HepG2 (cell line): ENCODE measurements at regions not wholly inside any gene's neighbourhood (a gene's known extent, or its start where the extent isn't known, plus 50 kb on each side); places are given as distances from the start of the nearest gene placed in this dataset.

Experiments
- ATAC-seq: fragments of 200-7000 bp; cut with Tn5 transposase; 3 replicates; pipeline ENCODE4 v1.9.1; 2020; ENCODE audit warnings: mild to moderate bottlenecking, moderate library complexity
- BruUV-seq: library from RNA; stranded (reverse); fragments of 400-500 nt; replicated peaks from 2 replicates; lab custom pipeline; 2021; lab: Mats Ljungman, UMichigan
- CTCF ChIA-PET: fragments of 300-600 bp; formaldehyde crosslinking; extraction: SDS; loops from one replicate; lab custom pipeline; 2021; ENCODE audit warnings: low total read pairs, inconsistent platforms, low intra/inter-chr PET ratio; lab: Yijun Ruan, JAX
- POLR2A ChIA-PET: fragments of 350-600 bp; sonication (Branson Sonifier 250); formaldehyde crosslinking; loops from one replicate; lab custom pipeline; 2020; ENCODE audit warnings: antibody characterized with exemption, inconsistent platforms; lab: Yijun Ruan, JAX
- DNase-seq: peaks from one replicate; pipeline ENCODE4 v3.0.0-alpha.2; 2015; ENCODE audit warnings: low spot score
- FAIRE-seq: peaks from 3 replicates; lab custom pipeline; 2011; peaks lifted over from hg19 to GRCh38; lab: Jason Lieb, UNC
- H2AFZ ChIP-seq: one replicate; pipeline ENCODE4 v1.6.1; 2011; ENCODE audit warnings: low read length, inconsistent platforms
- H3K27ac ChIP-seq: fragments of 300-600 bp; 3 replicates; pipeline ENCODE4 v1.8.0; 2011; ENCODE audit warnings: mixed run types, mild to moderate bottlenecking, mixed read lengths, low read length, inconsistent platforms; ENCODE audit not compliant: insufficient read depth; ENCODE audit errors: extremely low read length
- H3K27me3 ChIP-seq, 2 experiments: fragments of 200-600 bp in 1 of 2; 2 replicates in 1 of 2; 3 replicates in 1 of 2; pipeline versions ENCODE4 v1.6.0 to v1.8.0; 2011; ENCODE audit warnings: low read length in 2 of 2, mild to moderate bottlenecking in 2 of 2, moderate library complexity in 2 of 2, inconsistent platforms in 1 of 2; ENCODE audit not compliant: insufficient read depth in 2 of 2, control insufficient read depth in 1 of 2
- H3K36me3 ChIP-seq, 2 experiments: fragments of 200-600 bp in 1 of 2; replicated peaks in 1 of 2; 2 replicates in 1 of 2; 3 replicates in 1 of 2; pipeline versions ENCODE4 v1.5.1 to v1.8.0; 2011; ENCODE audit warnings: low read length in 2 of 2, inconsistent platforms in 1 of 2; ENCODE audit not compliant: insufficient read depth in 2 of 2, control insufficient read depth in 1 of 2
- H3K4me1 ChIP-seq: 2 replicates; pipeline ENCODE4 v1.5.1; 2012; ENCODE audit warnings: low read length, inconsistent platforms; ENCODE audit not compliant: insufficient read depth
- H3K4me2 ChIP-seq: 2 replicates; pipeline ENCODE4 v1.6.0; 2011; ENCODE audit warnings: low read depth, low read length, inconsistent platforms
- H3K4me3 ChIP-seq, 3 experiments: fragments of 200-600 bp in 1 of 3; sonication (generic), shearing (Covaris generic) in 1 of 3; replicated peaks in 1 of 3; 2 replicates each; pipeline ENCODE4 v1.5.1; 2011 to 2016; ENCODE audit warnings: low read length in 3 of 3, inconsistent platforms in 2 of 3, low read depth in 2 of 3, mild to moderate bottlenecking in 2 of 3, control low read depth in 1 of 3, mixed read lengths in 1 of 3; ENCODE audit not compliant: insufficient read depth in 1 of 3
- H3K79me2 ChIP-seq: one replicate; pipeline ENCODE4 v1.6.1; 2011; ENCODE audit warnings: low read length, inconsistent platforms; ENCODE audit not compliant: insufficient read depth
- H3K9ac ChIP-seq: 2 replicates; pipeline ENCODE4 v1.6.0; 2011; ENCODE audit warnings: mild to moderate bottlenecking, low read depth, low read length, inconsistent platforms; ENCODE audit not compliant: insufficient read depth
- H3K9me3 ChIP-seq: 2 replicates; pipeline ENCODE4 v1.5.1; 2012; ENCODE audit warnings: mild to moderate bottlenecking, low read length
- H4K20me1 ChIP-seq: 2 replicates; pipeline ENCODE4 v1.6.0; 2011; ENCODE audit warnings: inconsistent platforms, mild to moderate bottlenecking, low read length, moderate library complexity; ENCODE audit not compliant: insufficient read depth
- AGO2 ChIP-seq: fragments of 200-400 bp; formaldehyde crosslinking; optimal IDR thresholded peaks from 2 replicates; pipeline ENCODE3; 2017; ENCODE audit warnings: mild to moderate bottlenecking, low read depth, low read length, moderate library complexity
- CCAR2 ChIP-seq: fragments of 200-400 bp; formaldehyde crosslinking; optimal IDR thresholded peaks from 2 replicates; pipeline ENCODE3; 2018; ENCODE audit warnings: low read depth, mild to moderate bottlenecking, low read length, moderate library complexity
- ETV6 ChIP-seq: sonication (generic); formaldehyde crosslinking; conservative IDR thresholded peaks from 2 replicates; pipeline ENCODE4 v1.4.0; 2020; ENCODE audit warnings: missing genetic modification reagents
- GZF1 ChIP-seq: sonication (generic); formaldehyde crosslinking; IDR thresholded peaks from 2 replicates; pipeline ENCODE4 v1.5.1; 2020; ENCODE audit warnings: mild to moderate bottlenecking, missing genetic modification reagents
- KLF16 ChIP-seq, 2 experiments: sonication (generic) in 1 of 2; formaldehyde crosslinking in 1 of 2; IDR thresholded peaks; 2 replicates each; pipeline versions ENCODE4 v1.6.1 to v1.8.0; 2016 to 2023; ENCODE audit warnings: missing genetic modification reagents in 2 of 2, missing compliant biosample characterization in 1 of 2
- MIER3 ChIP-seq: IDR thresholded peaks from 2 replicates; pipeline ENCODE4 v1.6.1; 2016; ENCODE audit warnings: missing compliant biosample characterization, borderline replicate concordance
- NFATC3 ChIP-seq: sonication (generic); formaldehyde crosslinking; IDR thresholded peaks from 2 replicates; pipeline ENCODE4 v1.5.1; 2020; ENCODE audit warnings: mild to moderate bottlenecking, missing genetic modification reagents
- ZEB1 ChIP-seq: IDR thresholded peaks from 2 replicates; pipeline ENCODE4 v1.6.1; 2012; ENCODE audit warnings: mild to moderate bottlenecking, low read depth, inconsistent platforms; ENCODE audit not compliant: insufficient replicate concordance
- ZFP90 ChIP-seq: sonication (generic); formaldehyde crosslinking; IDR thresholded peaks from 2 replicates; pipeline ENCODE4 v1.8.0; 2022; ENCODE audit warnings: missing genetic modification reagents, mild to moderate bottlenecking, inconsistent platforms, borderline replicate concordance
- ZNF251 ChIP-seq: sonication (generic); formaldehyde crosslinking; IDR thresholded peaks from 2 replicates; pipeline ENCODE4 v1.9.0; 2021; ENCODE audit warnings: mild to moderate bottlenecking, missing genetic modification reagents
- ZNF703 ChIP-seq: sonication (generic); formaldehyde crosslinking; IDR thresholded peaks from 2 replicates; pipeline ENCODE4 v1.5.1; 2020; ENCODE audit warnings: missing genetic modification reagents, mild to moderate bottlenecking, moderate library complexity, borderline replicate concordance
- ZNF75D ChIP-seq: sonication (generic); formaldehyde crosslinking; IDR thresholded peaks from 2 replicates; pipeline ENCODE4 v1.8.1; 2023; ENCODE audit warnings: missing genetic modification reagents, mild to moderate bottlenecking, borderline replicate concordance
- ZNF768 ChIP-seq: sonication (generic); formaldehyde crosslinking; IDR thresholded peaks from 2 replicates; pipeline ENCODE4 v1.4.0; 2020; ENCODE audit warnings: missing genetic modification reagents
- ZSCAN25 ChIP-seq: sonication (generic); formaldehyde crosslinking; IDR thresholded peaks from 2 replicates; pipeline ENCODE4 v1.8.0; 2022; ENCODE audit warnings: mild to moderate bottlenecking, missing genetic modification reagents
- WGBS: methylation state at CpG from one replicate; pipeline ENCODE4 v1.1.6; 2017; ENCODE audit warnings: low lambda C conversion rate; 5-methylcytosine and 5-hydroxymethylcytosine counted together
- in situ Hi-C: cut with HindIII; loops from 2 replicates; pipeline ENCODE4 v1.10.0; 2017; ENCODE audit warnings: low pct_unique_long_range_greater_than_20kb; ENCODE audit not compliant: extremely low pct_ligation_motif_present
- intact Hi-C: fragments of 100-400 bp; cut with micrococcal nuclease; formaldehyde crosslinking; loops from one replicate; pipeline ENCODE4 v1.10.0; 2022; ENCODE audit not compliant: unreplicated experiment
- TF ChIP-seq, protein P1 (sequence below): sonication (generic); formaldehyde crosslinking; IDR thresholded peaks from 2 replicates; pipeline ENCODE4 v1.4.0; 2020; ENCODE audit warnings: missing genetic modification reagents
- TF ChIP-seq, protein P2 (sequence below): sonication (generic); formaldehyde crosslinking; IDR thresholded peaks from 2 replicates; pipeline ENCODE4 v1.4.0; 2020; ENCODE audit warnings: mild to moderate bottlenecking, missing genetic modification reagents, borderline replicate concordance
- TF ChIP-seq, protein P3 (sequence below): sonication (generic); formaldehyde crosslinking; conservative IDR thresholded peaks from 2 replicates; pipeline ENCODE4 v1.8.0; 2022; ENCODE audit warnings: low read depth, missing genetic modification reagents
- TF ChIP-seq, protein P4 (sequence below): sonication (generic); formaldehyde crosslinking; IDR thresholded peaks from 2 replicates; pipeline ENCODE4 v1.8.0; 2022; ENCODE audit warnings: missing genetic modification reagents, low read depth, mild to moderate bottlenecking, borderline replicate concordance

DNA sequence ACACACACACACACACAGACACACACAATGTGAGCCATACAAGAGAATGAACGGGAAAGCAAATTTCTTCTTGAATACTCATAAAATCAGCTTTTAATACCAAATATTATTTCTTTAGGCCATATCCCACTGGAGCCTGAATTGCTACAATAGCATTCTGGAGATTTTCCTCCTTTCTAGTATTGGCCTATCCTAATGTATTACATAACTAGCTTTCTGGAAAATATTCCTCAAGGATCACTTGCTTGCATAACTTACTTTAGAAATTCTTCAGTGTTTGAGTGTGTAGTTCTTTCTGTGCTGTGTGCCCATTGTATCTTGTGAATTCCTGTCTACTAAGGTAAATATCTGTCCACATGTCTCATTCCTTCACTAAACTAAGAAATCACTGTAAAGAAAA, 351.0 kb upstream of the MCTP2 start (continued):
- TF ChIP-seq ZEB1 (no peak), ETV6 (no peak), MIER3 (no peak), NFATC3 (CRISPR knock-in tag) (no peak)
- TF ChIP-seq, protein P1, sequence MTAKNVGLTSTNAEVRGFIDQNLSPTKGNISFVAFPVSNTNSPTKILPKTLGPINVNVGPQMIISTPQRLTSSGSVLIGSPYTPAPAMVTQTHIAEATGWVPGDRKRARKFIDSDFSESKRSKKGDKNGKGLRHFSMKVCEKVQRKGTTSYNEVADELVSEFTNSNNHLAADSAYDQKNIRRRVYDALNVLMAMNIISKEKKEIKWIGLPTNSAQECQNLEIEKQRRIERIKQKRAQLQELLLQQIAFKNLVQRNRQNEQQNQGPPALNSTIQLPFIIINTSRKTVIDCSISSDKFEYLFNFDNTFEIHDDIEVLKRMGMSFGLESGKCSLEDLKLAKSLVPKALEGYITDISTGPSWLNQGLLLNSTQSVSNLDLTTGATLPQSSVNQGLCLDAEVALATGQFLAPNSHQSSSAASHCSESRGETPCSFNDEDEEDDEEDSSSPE, result no peak
- TF ChIP-seq, protein P2, sequence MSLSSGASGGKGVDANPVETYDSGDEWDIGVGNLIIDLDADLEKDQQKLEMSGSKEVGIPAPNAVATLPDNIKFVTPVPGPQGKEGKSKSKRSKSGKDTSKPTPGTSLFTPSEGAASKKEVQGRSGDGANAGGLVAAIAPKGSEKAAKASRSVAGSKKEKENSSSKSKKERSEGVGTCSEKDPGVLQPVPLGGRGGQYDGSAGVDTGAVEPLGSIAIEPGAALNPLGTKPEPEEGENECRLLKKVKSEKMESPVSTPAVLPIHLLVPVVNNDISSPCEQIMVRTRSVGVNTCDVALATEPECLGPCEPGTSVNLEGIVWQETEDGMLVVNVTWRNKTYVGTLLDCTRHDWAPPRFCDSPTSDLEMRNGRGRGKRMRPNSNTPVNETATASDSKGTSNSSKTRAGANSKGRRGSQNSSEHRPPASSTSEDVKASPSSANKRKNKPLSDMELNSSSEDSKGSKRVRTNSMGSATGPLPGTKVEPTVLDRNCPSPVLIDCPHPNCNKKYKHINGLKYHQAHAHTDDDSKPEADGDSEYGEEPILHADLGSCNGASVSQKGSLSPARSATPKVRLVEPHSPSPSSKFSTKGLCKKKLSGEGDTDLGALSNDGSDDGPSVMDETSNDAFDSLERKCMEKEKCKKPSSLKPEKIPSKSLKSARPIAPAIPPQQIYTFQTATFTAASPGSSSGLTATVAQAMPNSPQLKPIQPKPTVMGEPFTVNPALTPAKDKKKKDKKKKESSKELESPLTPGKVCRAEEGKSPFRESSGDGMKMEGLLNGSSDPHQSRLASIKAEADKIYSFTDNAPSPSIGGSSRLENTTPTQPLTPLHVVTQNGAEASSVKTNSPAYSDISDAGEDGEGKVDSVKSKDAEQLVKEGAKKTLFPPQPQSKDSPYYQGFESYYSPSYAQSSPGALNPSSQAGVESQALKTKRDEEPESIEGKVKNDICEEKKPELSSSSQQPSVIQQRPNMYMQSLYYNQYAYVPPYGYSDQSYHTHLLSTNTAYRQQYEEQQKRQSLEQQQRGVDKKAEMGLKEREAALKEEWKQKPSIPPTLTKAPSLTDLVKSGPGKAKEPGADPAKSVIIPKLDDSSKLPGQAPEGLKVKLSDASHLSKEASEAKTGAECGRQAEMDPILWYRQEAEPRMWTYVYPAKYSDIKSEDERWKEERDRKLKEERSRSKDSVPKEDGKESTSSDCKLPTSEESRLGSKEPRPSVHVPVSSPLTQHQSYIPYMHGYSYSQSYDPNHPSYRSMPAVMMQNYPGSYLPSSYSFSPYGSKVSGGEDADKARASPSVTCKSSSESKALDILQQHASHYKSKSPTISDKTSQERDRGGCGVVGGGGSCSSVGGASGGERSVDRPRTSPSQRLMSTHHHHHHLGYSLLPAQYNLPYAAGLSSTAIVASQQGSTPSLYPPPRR (CRISPR knock-in tag), result no peak

DNA sequence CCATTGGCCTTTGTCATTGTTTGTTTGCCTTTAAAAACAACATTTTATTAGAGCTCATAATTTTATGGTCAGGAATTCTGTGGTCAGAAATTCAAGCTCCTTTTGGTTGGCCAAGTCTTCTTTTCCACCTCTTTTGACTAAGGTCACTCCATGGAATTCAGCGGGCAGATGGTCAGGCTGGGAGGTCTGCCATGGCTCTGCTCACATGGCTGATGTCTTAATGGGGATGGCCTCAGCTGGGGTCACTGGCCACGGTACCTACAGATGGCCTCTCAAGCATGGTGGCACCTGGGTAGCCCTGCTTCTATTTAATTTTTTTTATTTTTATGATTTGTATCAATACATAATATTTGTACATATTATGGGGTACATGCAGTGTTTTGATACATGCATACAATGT, 360.8 kb upstream of the MCTP2 start:
- no peaks in the 10 kb centered on the region for H3K79me2 ChIP-seq
- in situ Hi-C loops, result no loop called here
- no peaks in the 10 kb centered on the region for H3K9me3 ChIP-seq
- no peak for FAIRE-seq
- no peak overlapping the region for H3K27ac ChIP-seq
- ChIA-PET CTCF (no interaction called here), POLR2A (no interaction called here)
- no peak overlapping the region for H3K9ac ChIP-seq
- no peak overlapping the region for H2AFZ ChIP-seq
- ATAC-seq, result no peak
- H3K4me2 ChIP-seq, result no peak overlapping the region
- no peaks in the 10 kb centered on the region for H4K20me1 ChIP-seq
- intact Hi-C loops, result no loop called here
- no TSS peak for BruUV-seq
- H3K27me3 ChIP-seq, result no peaks in the 10 kb centered on the region
- H3K4me3 ChIP-seq, result no peak overlapping the region
- H3K36me3 ChIP-seq, result no peaks in the 10 kb centered on the region
- WGBS, result 0% methylated on average over 2 of the region's 2 CpGs
- no peaks in the 10 kb centered on the region for H3K4me1 ChIP-seq
- no peak for DNase-seq
- TF ChIP-seq ZSCAN25 (CRISPR knock-in tag) (no peak), KLF16 (CRISPR knock-in tag; IDR thresholded peaks at IDR 0.05) (no peak), CCAR2 (no peak), ZNF703 (CRISPR knock-in tag) (no peak), ZNF768 (CRISPR knock-in tag) (no peak), AGO2 (no peak), ZNF251 (CRISPR knock-in tag) (no peak), ZNF75D (no peak), ZFP90 (no peak), GZF1 (CRISPR knock-in tag) (no peak)
- TF ChIP-seq, protein P3, sequence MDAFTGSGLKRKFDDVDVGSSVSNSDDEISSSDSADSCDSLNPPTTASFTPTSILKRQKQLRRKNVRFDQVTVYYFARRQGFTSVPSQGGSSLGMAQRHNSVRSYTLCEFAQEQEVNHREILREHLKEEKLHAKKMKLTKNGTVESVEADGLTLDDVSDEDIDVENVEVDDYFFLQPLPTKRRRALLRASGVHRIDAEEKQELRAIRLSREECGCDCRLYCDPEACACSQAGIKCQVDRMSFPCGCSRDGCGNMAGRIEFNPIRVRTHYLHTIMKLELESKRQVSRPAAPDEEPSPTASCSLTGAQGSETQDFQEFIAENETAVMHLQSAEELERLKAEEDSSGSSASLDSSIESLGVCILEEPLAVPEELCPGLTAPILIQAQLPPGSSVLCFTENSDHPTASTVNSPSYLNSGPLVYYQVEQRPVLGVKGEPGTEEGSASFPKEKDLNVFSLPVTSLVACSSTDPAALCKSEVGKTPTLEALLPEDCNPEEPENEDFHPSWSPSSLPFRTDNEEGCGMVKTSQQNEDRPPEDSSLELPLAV (CRISPR knock-in tag), result no peak
- TF ChIP-seq, protein P4, sequence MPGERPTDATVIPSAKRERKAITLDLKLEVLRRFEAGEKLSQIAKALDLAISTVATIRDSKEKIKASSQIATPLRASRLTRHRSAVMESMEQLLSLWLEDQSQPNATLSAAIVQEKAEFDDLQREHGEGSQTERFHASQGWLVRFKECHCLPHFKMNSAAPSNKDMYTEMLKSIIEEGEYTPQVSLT, result no peak
